Stomach (tissue), 4 donors: ENCODE measurements at regions not wholly inside any gene's neighbourhood (a gene's known extent, or its start where the extent isn't known, plus 50 kb on each side); places are given as distances from the start of the nearest gene placed in this dataset.

ENCODE experiments used
- EP300 ChIP-seq: sonication (generic); formaldehyde crosslinking; IDR thresholded peaks from one replicate; pipeline ENCODE4 v1.6.1; 2017; ENCODE audit warnings: antibody characterized with exemption
- POLR2A ChIP-seq, 4 donors: fragments of 450-650 bp; IDR thresholded peaks; one replicate each; pipeline ENCODE4 v1.6.1; 2016; ENCODE audit warnings: antibody characterized with exemption in 4 of 4, control low read depth in 2 of 4, mild to moderate bottlenecking in 1 of 4, moderate library complexity in 1 of 4
- TF ChIP-seq, protein P1 (sequence below), 7 experiments: fragments of 450-650 bp in 4 of 7; fragments of 200-600 bp in 3 of 7; sonication (generic) in 3 of 7; IDR thresholded peaks; one replicate each; pipeline ENCODE4 v1.5.1; 2016 to 2019; ENCODE audit warnings: antibody characterized with exemption in 7 of 7, control low read depth in 2 of 7, mild to moderate bottlenecking in 1 of 7

DNA sequence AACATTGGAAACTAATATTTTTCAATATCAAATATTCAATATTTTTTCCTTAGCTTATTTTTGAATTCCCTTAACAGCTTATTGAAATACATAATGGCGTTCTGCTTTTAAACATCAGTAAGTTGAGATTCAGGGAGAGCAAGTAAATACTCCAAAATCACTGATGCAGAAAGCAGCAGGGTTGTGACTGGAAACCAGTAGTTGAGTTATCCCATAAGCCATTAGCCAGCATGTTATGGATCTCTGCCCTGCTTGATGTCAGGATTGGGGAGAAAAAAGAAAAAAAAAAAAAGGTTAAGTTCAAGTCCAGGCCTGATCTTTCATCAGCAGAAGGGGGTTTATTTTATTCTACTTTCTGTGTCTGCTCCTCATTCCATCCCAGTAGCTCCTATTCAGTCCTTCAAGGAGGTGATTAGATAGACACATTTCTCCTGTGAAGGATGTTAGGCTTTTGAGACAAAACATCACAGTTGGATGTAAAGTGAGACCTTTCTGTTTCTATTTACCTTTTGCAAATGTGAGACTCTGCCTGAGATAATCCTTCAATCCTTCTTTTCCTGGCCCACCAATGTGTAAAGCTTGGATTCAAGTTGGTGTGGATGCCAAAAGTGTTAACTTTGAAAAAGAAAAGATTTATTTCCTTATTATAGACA, 110.9 kb upstream of the HDAC9 start:
- TF ChIP-seq, protein P1, sequence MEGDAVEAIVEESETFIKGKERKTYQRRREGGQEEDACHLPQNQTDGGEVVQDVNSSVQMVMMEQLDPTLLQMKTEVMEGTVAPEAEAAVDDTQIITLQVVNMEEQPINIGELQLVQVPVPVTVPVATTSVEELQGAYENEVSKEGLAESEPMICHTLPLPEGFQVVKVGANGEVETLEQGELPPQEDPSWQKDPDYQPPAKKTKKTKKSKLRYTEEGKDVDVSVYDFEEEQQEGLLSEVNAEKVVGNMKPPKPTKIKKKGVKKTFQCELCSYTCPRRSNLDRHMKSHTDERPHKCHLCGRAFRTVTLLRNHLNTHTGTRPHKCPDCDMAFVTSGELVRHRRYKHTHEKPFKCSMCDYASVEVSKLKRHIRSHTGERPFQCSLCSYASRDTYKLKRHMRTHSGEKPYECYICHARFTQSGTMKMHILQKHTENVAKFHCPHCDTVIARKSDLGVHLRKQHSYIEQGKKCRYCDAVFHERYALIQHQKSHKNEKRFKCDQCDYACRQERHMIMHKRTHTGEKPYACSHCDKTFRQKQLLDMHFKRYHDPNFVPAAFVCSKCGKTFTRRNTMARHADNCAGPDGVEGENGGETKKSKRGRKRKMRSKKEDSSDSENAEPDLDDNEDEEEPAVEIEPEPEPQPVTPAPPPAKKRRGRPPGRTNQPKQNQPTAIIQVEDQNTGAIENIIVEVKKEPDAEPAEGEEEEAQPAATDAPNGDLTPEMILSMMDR (IDR thresholded peaks at IDR 0.05), result no peak
- TF ChIP-seq POLR2A (IDR thresholded peaks at IDR 0.05) (no peak), EP300 (no peak)
